Aorta (tissue), 5 donors: ENCODE measurements at regions not wholly inside any gene's neighbourhood (a gene's known extent, or its start where the extent isn't known, plus 50 kb on each side); places are given as distances from the start of the nearest gene placed in this dataset.

Source experiments
- ATAC-seq: fragments of 200-7000 bp; cut with Tn5 transposase; one replicate; pipeline ENCODE4 v1.9.1; 2022; ENCODE audit warnings: moderate library complexity; ENCODE audit not compliant: low FRiP score
- DNase-seq, 2 donors: peaks; one replicate each; pipeline ENCODE4 v3.0.0-alpha.2; 2020
- H3K27ac ChIP-seq, 2 donors: one replicate each; pipeline ENCODE4 v1.5.1; 2013; ENCODE audit warnings: low read length in 2 of 2, mild to moderate bottlenecking in 2 of 2, moderate library complexity in 2 of 2, control low read depth in 1 of 2, inconsistent platforms in 1 of 2, low read depth in 1 of 2
- H3K27me3 ChIP-seq, 2 donors: one replicate each; pipeline ENCODE4 v1.6.1; 2013; ENCODE audit warnings: control low read depth in 1 of 2, low read length in 1 of 2, mild to moderate bottlenecking in 1 of 2, moderate library complexity in 1 of 2; ENCODE audit not compliant: insufficient read depth in 2 of 2, control insufficient read depth in 1 of 2
- H3K36me3 ChIP-seq, 2 donors: one replicate each; pipeline ENCODE4 v1.6.1; 2013; ENCODE audit warnings: control low read depth in 1 of 2, low read length in 1 of 2, mild to moderate bottlenecking in 1 of 2; ENCODE audit not compliant: insufficient read depth in 2 of 2, control insufficient read depth in 1 of 2
- H3K4me1 ChIP-seq, 2 donors: one replicate each; pipeline ENCODE4 v1.6.1; 2013; ENCODE audit warnings: low read length in 2 of 2, control low read depth in 1 of 2, mild to moderate bottlenecking in 1 of 2, moderate library complexity in 1 of 2; ENCODE audit not compliant: insufficient read depth in 2 of 2, control insufficient read depth in 1 of 2
- H3K4me3 ChIP-seq, 2 donors: one replicate each; pipeline ENCODE4 v1.5.1; 2013; ENCODE audit warnings: low read length in 2 of 2, control low read depth in 1 of 2, mild to moderate bottlenecking in 1 of 2
- H3K9me3 ChIP-seq: one replicate; pipeline ENCODE4 v1.6.1; 2013; ENCODE audit warnings: mild to moderate bottlenecking, low read length; ENCODE audit not compliant: control insufficient read depth
- WGBS, 2 donors: extraction: QIAGEN DNeasy Blood & Tissue Kit; methylation state at CpG; one replicate each; pipeline ENCODE4 v1.1.7; 2013; 5-methylcytosine and 5-hydroxymethylcytosine counted together
- intact Hi-C, 2 donors: fragments of 100-400 bp; cut with DNase I; formaldehyde crosslinking; loops; one replicate each; pipeline versions ENCODE4 v1.14.2 to v1.15.0; 2022
- donor health status: healthy with polysubstance abuse.
- donor health status: Bipolar disorder and iron deficiency.
- donor health status: DM: no; HTN: no; CAD: no.
- donor health status: DM: no; HTN: no; CAD: no.
- donor health status: DM: yes; HTN: yes; CAD: no.

GRCh38 chr6:113560908-113561307 lies 296.2 kb upstream of the MARCKS start:
- Histone ChIP-seq H3K27me3 (no peaks in the 10 kb centered on the region), H3K4me3 (no peak overlapping the region), H3K4me1 (peaks cover 0 to 2% of the 10 kb centered on the region in 2 donors), H3K27ac (no peak overlapping the region), H3K36me3 (no peaks in the 10 kb centered on the region), H3K9me3 (no peaks in the 10 kb centered on the region)
- ATAC-seq (no peak), DNase-seq (no peak)
- intact Hi-C loops, result no loop called here

GRCh38 chr6:113562248-113562647 lies 294.9 kb upstream of the MARCKS start:
- no peaks in the 10 kb centered on the region for H3K9me3 ChIP-seq
- 98 to 100% methylated on average over 2 of the region's 2 CpGs for WGBS, 2 donors
- DNase-seq (no peak), ATAC-seq (no peak)
- no peak overlapping the region for H3K27ac ChIP-seq
- intact Hi-C loops, result no loop called here
- peaks cover 0 to 2% of the 10 kb centered on the region in 2 donors for H3K4me1 ChIP-seq
- no peak overlapping the region for H3K4me3 ChIP-seq
- H3K36me3 ChIP-seq, result no peaks in the 10 kb centered on the region
- H3K27me3 ChIP-seq, result no peaks in the 10 kb centered on the region

GRCh38 chr6:113564371-113565171 lies 292.6 kb upstream of the MARCKS start:
- Histone ChIP-seq H3K4me3 (no peak overlapping the region), H3K27ac (no peak overlapping the region), H3K36me3 (no peaks in the 10 kb centered on the region), H3K9me3 (no peaks in the 10 kb centered on the region), H3K4me1 (no peaks in the 10 kb centered on the region), H3K27me3 (no peaks in the 10 kb centered on the region)
- WGBS, 2 donors, result 26 to 31% methylated on average over 22 of the region's 22 CpGs
- intact Hi-C loops, result no loop called here
- DNase-seq (peak; percentile 82 to 83), ATAC-seq (peak; percentile 73)

- WGBS, 2 donors, result 65 to 67% methylated on average over 10 of the region's 10 CpGs
- Histone ChIP-seq H3K27me3 (no peaks in the 10 kb centered on the region), H3K27ac (no peak overlapping the region), H3K4me3 (no peak overlapping the region), H3K9me3 (no peaks in the 10 kb centered on the region), H3K36me3 (no peaks in the 10 kb centered on the region), H3K4me1 (no peaks in the 10 kb centered on the region)
- no peak for DNase-seq
- intact Hi-C loops, result no loop called here
- no peak for ATAC-seq
Observed at GRCh38 chr6:113565306-113565705, 291.8 kb upstream of the MARCKS start.

- DNase-seq (no peak), ATAC-seq (no peak)
- intact Hi-C loops, result no loop called here
Observed at GRCh38 chr6:113570161-113570560, 287.0 kb upstream of the MARCKS start.

GRCh38 chr6:113570641-113571040 lies 286.5 kb upstream of the MARCKS start:
- no peak overlapping the region for H3K27ac ChIP-seq
- no peaks in the 10 kb centered on the region for H3K4me1 ChIP-seq
- H3K36me3 ChIP-seq, result no peaks in the 10 kb centered on the region
- 90 to 92% methylated on average over 3 of the region's 3 CpGs for WGBS, 2 donors
- H3K4me3 ChIP-seq, result no peak overlapping the region
- intact Hi-C loops, result no loop called here
- no peak for DNase-seq
- H3K27me3 ChIP-seq, result no peaks in the 10 kb centered on the region
- no peaks in the 10 kb centered on the region for H3K9me3 ChIP-seq
- no peak for ATAC-seq

More at GRCh38 chr6:113570161-113570560, 287.0 kb upstream of the MARCKS start:
- no peak overlapping the region for H3K27ac ChIP-seq
- no peaks in the 10 kb centered on the region for H3K36me3 ChIP-seq
- H3K9me3 ChIP-seq, result no peaks in the 10 kb centered on the region
- H3K27me3 ChIP-seq, result no peaks in the 10 kb centered on the region
- H3K4me1 ChIP-seq, result no peaks in the 10 kb centered on the region
- H3K4me3 ChIP-seq, result no peak overlapping the region

GRCh38 chr6:113574147-113574546 lies 283.0 kb upstream of the MARCKS start:
- Histone ChIP-seq H3K4me3 (no peak overlapping the region), H3K4me1 (no peaks in the 10 kb centered on the region), H3K9me3 (no peaks in the 10 kb centered on the region), H3K27ac (no peak overlapping the region), H3K27me3 (no peaks in the 10 kb centered on the region), H3K36me3 (no peaks in the 10 kb centered on the region)
- intact Hi-C loops, result no loop called here
- DNase-seq, result no peak
- 11 to 35% methylated on average over 4 of the region's 4 CpGs for WGBS, 2 donors
- no peak for ATAC-seq

GRCh38 chr6:113576310-113576709 lies 280.8 kb upstream of the MARCKS start:
- Histone ChIP-seq H3K27ac (no peak overlapping the region), H3K9me3 (no peaks in the 10 kb centered on the region), H3K36me3 (no peaks in the 10 kb centered on the region), H3K27me3 (no peaks in the 10 kb centered on the region), H3K4me3 (no peak overlapping the region), H3K4me1 (no peaks in the 10 kb centered on the region)
- intact Hi-C loops, result no loop called here
- no peak for DNase-seq
- no peak for ATAC-seq

- no peak overlapping the region for H3K27ac ChIP-seq
- no peaks in the 10 kb centered on the region for H3K9me3 ChIP-seq
- 92 to 93% methylated on average over 3 of the region's 3 CpGs for WGBS, 2 donors
- DNase-seq (no peak), ATAC-seq (no peak)
- H3K27me3 ChIP-seq, result no peaks in the 10 kb centered on the region
- no peaks in the 10 kb centered on the region for H3K36me3 ChIP-seq
- H3K4me1 ChIP-seq, result no peaks in the 10 kb centered on the region
- H3K4me3 ChIP-seq, result no peak overlapping the region
- intact Hi-C loops, result no loop called here
Observed at GRCh38 chr6:113578691-113579090, 278.5 kb upstream of the MARCKS start.
